CD4-positive, alpha-beta T cell treated with Interleukin-4 for 4 hours (primary cell): ENCODE measurements at regions not wholly inside any gene's neighbourhood (a gene's known extent, or its start where the extent isn't known, plus 50 kb on each side); places are given as distances from the start of the nearest gene placed in this dataset.

Experiments
- DNase-seq: peaks from one replicate; pipeline ENCODE4 v3.0.0-alpha.2; 2020

GRCh38 chr4:60221866-60222265, 978.3 kb upstream of the ADGRL3 start:
- no peak for DNase-seq

GRCh38 chr4:60223208-60223923, 976.8 kb upstream of the ADGRL3 start:
- DNase-seq, result no peak

- DNase-seq, result no peak
Measured at GRCh38 chr4:60241866-60242265, 958.3 kb upstream of the ADGRL3 start.

- DNase-seq, result no peak
Measured at GRCh38 chr4:60249784-60250183, 950.3 kb upstream of the ADGRL3 start.

GRCh38 chr4:60250657-60251056, 949.5 kb upstream of the ADGRL3 start:
- DNase-seq, result no peak

- no peak for DNase-seq
Measured at GRCh38 chr4:60259781-60260180, 940.3 kb upstream of the ADGRL3 start.

- DNase-seq, result no peak
Measured at GRCh38 chr4:60266505-60266904, 933.6 kb upstream of the ADGRL3 start.

GRCh38 chr4:60296386-60296785, 903.7 kb upstream of the ADGRL3 start:
- DNase-seq, result no peak

GRCh38 chr4:60313611-60314178, 886.4 kb upstream of the ADGRL3 start:
- no peak for DNase-seq

GRCh38 chr4:60314416-60314815, 885.7 kb upstream of the ADGRL3 start:
- no peak for DNase-seq

- DNase-seq, result no peak
Measured at GRCh38 chr4:60315586-60315985, 884.5 kb upstream of the ADGRL3 start.

GRCh38 chr4:60326735-60327134, 873.4 kb upstream of the ADGRL3 start:
- no peak for DNase-seq

- DNase-seq, result no peak
Measured at GRCh38 chr4:60327651-60328050, 872.5 kb upstream of the ADGRL3 start.

- DNase-seq, result no peak
Measured at GRCh38 chr4:60344908-60345307, 855.2 kb upstream of the ADGRL3 start.

- no peak for DNase-seq
Measured at GRCh38 chr4:60345392-60345791, 854.7 kb upstream of the ADGRL3 start.

- DNase-seq, result no peak
Measured at GRCh38 chr4:60359746-60360367, 840.3 kb upstream of the ADGRL3 start.

GRCh38 chr4:60365176-60365575, 835.0 kb upstream of the ADGRL3 start:
- no peak for DNase-seq

- no peak for DNase-seq
Measured at GRCh38 chr4:60366661-60367060, 833.5 kb upstream of the ADGRL3 start.

- DNase-seq, result no peak
Measured at GRCh38 chr4:60368986-60369385, 831.1 kb upstream of the ADGRL3 start.

GRCh38 chr4:60378010-60378409, 822.1 kb upstream of the ADGRL3 start:
- no peak for DNase-seq

GRCh38 chr4:60384516-60384915, 815.6 kb upstream of the ADGRL3 start:
- no peak for DNase-seq

- DNase-seq, result no peak
Measured at GRCh38 chr4:60389633-60390032, 810.5 kb upstream of the ADGRL3 start.

GRCh38 chr4:60396341-60397049, 803.6 kb upstream of the ADGRL3 start:
- DNase-seq, result no peak

GRCh38 chr4:60400593-60400992, 799.5 kb upstream of the ADGRL3 start:
- no peak for DNase-seq
